Activated T-helper 17 cell treated with anti-CD3 and anti-CD28 coated beads, Interleukin-2, amount 50 U/mL, for 72 hours (primary cell): ENCODE measurements at regions not wholly inside any gene's neighbourhood (a gene's known extent, or its start where the extent isn't known, plus 50 kb on each side); places are given as distances from the start of the nearest gene placed in this dataset.
"Not testable (repeated sequence)": the region's sequence is repeated elsewhere in the genome, so short reads cannot be mapped to it uniquely, and the experiment has no call there.

ENCODE experiments used
- ATAC-seq: fragments of 150-1000 bp; cut with Tn5 transposase; replicated peaks from 2 replicates; pipeline ENCODE4 v1.10.0; 2021; ENCODE audit warnings: mild to moderate bottlenecking, moderate library complexity
- H3K27ac Mint-ChIP-seq: one replicate; pipeline ENCODE4 v1.8.0; 2022; ENCODE audit warnings: mixed read lengths
- H3K27me3 Mint-ChIP-seq: one replicate; pipeline ENCODE4 v1.8.0; 2022; ENCODE audit warnings: mixed read lengths
- H3K36me3 Mint-ChIP-seq: one replicate; pipeline ENCODE4 v1.8.0; 2022; ENCODE audit warnings: low read depth, mild to moderate bottlenecking, mixed read lengths
- H3K4me1 Mint-ChIP-seq: one replicate; pipeline ENCODE4 v1.8.0; 2022; ENCODE audit warnings: mixed read lengths
- H3K4me3 Mint-ChIP-seq: one replicate; pipeline ENCODE4 v1.8.0; 2022; ENCODE audit warnings: mild to moderate bottlenecking, mixed read lengths
- H3K9me3 Mint-ChIP-seq: one replicate; pipeline ENCODE4 v1.8.0; 2022; ENCODE audit warnings: mixed read lengths

- ATAC-seq: no peak
- no peak overlapping the region for H3K27ac Mint-ChIP-seq
- H3K9me3 Mint-ChIP-seq: no peaks in the 10 kb centered on the region
- H3K4me3 Mint-ChIP-seq: no peak overlapping the region
- H3K27me3 Mint-ChIP-seq: no peaks in the 10 kb centered on the region
- H3K4me1 Mint-ChIP-seq: peaks cover 39% of the 10 kb centered on the region
- H3K36me3 Mint-ChIP-seq: no peaks in the 10 kb centered on the region
Observed at GRCh38 chr5:56641635-56642260, 173.6 kb upstream of the MAP3K1 start.

GRCh38 chr5:56640763-56641406 lies 174.5 kb upstream of the MAP3K1 start:
- Mint-ChIP-seq H3K27me3 (no peaks in the 10 kb centered on the region), H3K4me3 (peak overlapping the region; percentile 12), H3K27ac (peak overlapping the region; percentile 22), H3K9me3 (no peaks in the 10 kb centered on the region), H3K36me3 (no peaks in the 10 kb centered on the region), H3K4me1 (peaks cover 38% of the 10 kb centered on the region)
- ATAC-seq: no peak

- no peaks in the 10 kb centered on the region for H3K36me3 Mint-ChIP-seq
- peaks cover 35% of the 10 kb centered on the region for H3K4me1 Mint-ChIP-seq
- no peaks in the 10 kb centered on the region for H3K27me3 Mint-ChIP-seq
- H3K4me3 Mint-ChIP-seq: peak overlapping the region; percentile 49
- H3K9me3 Mint-ChIP-seq: no peaks in the 10 kb centered on the region
- peak; percentile 5 for ATAC-seq
- H3K27ac Mint-ChIP-seq: peak overlapping the region; percentile 76
Observed at GRCh38 chr5:56639476-56639875, 175.9 kb upstream of the MAP3K1 start.

GRCh38 chr5:56638768-56639238 lies 176.5 kb upstream of the MAP3K1 start:
- H3K27me3 Mint-ChIP-seq: no peaks in the 10 kb centered on the region
- peak; percentile 93 for ATAC-seq
- no peaks in the 10 kb centered on the region for H3K36me3 Mint-ChIP-seq
- H3K27ac Mint-ChIP-seq: peak overlapping the region; percentile 76
- no peaks in the 10 kb centered on the region for H3K9me3 Mint-ChIP-seq
- peaks cover 34% of the 10 kb centered on the region for H3K4me1 Mint-ChIP-seq
- H3K4me3 Mint-ChIP-seq: peak overlapping the region; percentile 49

GRCh38 chr5:56638061-56638621 lies 177.2 kb upstream of the MAP3K1 start:
- no peak for ATAC-seq
- no peaks in the 10 kb centered on the region for H3K27me3 Mint-ChIP-seq
- peak overlapping the region; percentile 49 for H3K4me3 Mint-ChIP-seq
- no peaks in the 10 kb centered on the region for H3K36me3 Mint-ChIP-seq
- H3K27ac Mint-ChIP-seq: peak overlapping the region; percentile 76
- H3K4me1 Mint-ChIP-seq: peaks cover 34% of the 10 kb centered on the region
- no peaks in the 10 kb centered on the region for H3K9me3 Mint-ChIP-seq

GRCh38 chr5:56637321-56637920 lies 177.9 kb upstream of the MAP3K1 start:
- H3K4me3 Mint-ChIP-seq: peak overlapping the region; percentile 49
- H3K27ac Mint-ChIP-seq: peak overlapping the region; percentile 76
- H3K4me1 Mint-ChIP-seq: peaks cover 34% of the 10 kb centered on the region
- no peaks in the 10 kb centered on the region for H3K9me3 Mint-ChIP-seq
- no peaks in the 10 kb centered on the region for H3K36me3 Mint-ChIP-seq
- no peaks in the 10 kb centered on the region for H3K27me3 Mint-ChIP-seq
- no peak for ATAC-seq

- no peaks in the 10 kb centered on the region for H3K27me3 Mint-ChIP-seq
- H3K9me3 Mint-ChIP-seq: peaks cover 4% of the 10 kb centered on the region
- no peak overlapping the region for H3K4me3 Mint-ChIP-seq
- no peaks in the 10 kb centered on the region for H3K36me3 Mint-ChIP-seq
- H3K27ac Mint-ChIP-seq: no peak overlapping the region
- ATAC-seq: no peak
- H3K4me1 Mint-ChIP-seq: peaks cover 21% of the 10 kb centered on the region
Observed at GRCh38 chr5:56633950-56634349, 181.4 kb upstream of the MAP3K1 start.

- no peaks in the 10 kb centered on the region for H3K36me3 Mint-ChIP-seq
- ATAC-seq: no peak
- H3K9me3 Mint-ChIP-seq: peaks cover 8% of the 10 kb centered on the region
- no peaks in the 10 kb centered on the region for H3K27me3 Mint-ChIP-seq
- no peak overlapping the region for H3K27ac Mint-ChIP-seq
- peaks cover 11% of the 10 kb centered on the region for H3K4me1 Mint-ChIP-seq
- no peak overlapping the region for H3K4me3 Mint-ChIP-seq
Observed at GRCh38 chr5:56632939-56633338, 182.4 kb upstream of the MAP3K1 start.

GRCh38 chr5:56632199-56632598 lies 183.2 kb upstream of the MAP3K1 start:
- ATAC-seq: no peak
- H3K9me3 Mint-ChIP-seq: peaks cover 10% of the 10 kb centered on the region
- no peak overlapping the region for H3K4me3 Mint-ChIP-seq
- H3K36me3 Mint-ChIP-seq: no peaks in the 10 kb centered on the region
- H3K27me3 Mint-ChIP-seq: no peaks in the 10 kb centered on the region
- H3K4me1 Mint-ChIP-seq: peaks cover 5% of the 10 kb centered on the region
- no peak overlapping the region for H3K27ac Mint-ChIP-seq

- Mint-ChIP-seq H3K4me3 (no peak overlapping the region), H3K4me1 (peaks cover 5% of the 10 kb centered on the region), H3K27me3 (no peaks in the 10 kb centered on the region), H3K36me3 (no peaks in the 10 kb centered on the region), H3K9me3 (peaks cover 10% of the 10 kb centered on the region), H3K27ac (no peak overlapping the region)
- no peak for ATAC-seq
Observed at GRCh38 chr5:56631719-56632118, 183.6 kb upstream of the MAP3K1 start.

GRCh38 chr5:56628616-56629015 lies 186.7 kb upstream of the MAP3K1 start:
- ATAC-seq, H3K27me3 Mint-ChIP-seq, H3K4me1 Mint-ChIP-seq, H3K27ac Mint-ChIP-seq, H3K36me3 Mint-ChIP-seq, H3K4me3 Mint-ChIP-seq: not testable (repeated sequence)
- peaks cover 10% of the 10 kb centered on the region for H3K9me3 Mint-ChIP-seq

- no peak overlapping the region for H3K4me3 Mint-ChIP-seq
- no peaks in the 10 kb centered on the region for H3K27me3 Mint-ChIP-seq
- ATAC-seq: no peak
- no peak overlapping the region for H3K27ac Mint-ChIP-seq
- peaks cover 10% of the 10 kb centered on the region for H3K9me3 Mint-ChIP-seq
- no peaks in the 10 kb centered on the region for H3K36me3 Mint-ChIP-seq
- H3K4me1 Mint-ChIP-seq: peaks cover 5% of the 10 kb centered on the region
Observed at GRCh38 chr5:56625541-56625940, 189.8 kb upstream of the MAP3K1 start.

- Mint-ChIP-seq H3K27ac (no peak overlapping the region), H3K4me1 (peaks cover 1% of the 10 kb centered on the region), H3K9me3 (peaks cover 7% of the 10 kb centered on the region), H3K27me3 (no peaks in the 10 kb centered on the region), H3K36me3 (no peaks in the 10 kb centered on the region), H3K4me3 (no peak overlapping the region)
- ATAC-seq: no peak
Observed at GRCh38 chr5:56624751-56625150, 190.6 kb upstream of the MAP3K1 start.

GRCh38 chr5:56622141-56622540 lies 193.2 kb upstream of the MAP3K1 start:
- no peak overlapping the region for H3K4me3 Mint-ChIP-seq
- no peaks in the 10 kb centered on the region for H3K27me3 Mint-ChIP-seq
- H3K4me1 Mint-ChIP-seq: no peaks in the 10 kb centered on the region
- no peak for ATAC-seq
- H3K9me3 Mint-ChIP-seq: no peaks in the 10 kb centered on the region
- no peak overlapping the region for H3K27ac Mint-ChIP-seq
- H3K36me3 Mint-ChIP-seq: no peaks in the 10 kb centered on the region
